ENCODE measurements at regions not wholly inside any gene's neighbourhood (a gene's known extent, or its start where the extent isn't known, plus 50 kb on each side); places are given as distances from the start of the nearest gene placed in this dataset.

DNA sequence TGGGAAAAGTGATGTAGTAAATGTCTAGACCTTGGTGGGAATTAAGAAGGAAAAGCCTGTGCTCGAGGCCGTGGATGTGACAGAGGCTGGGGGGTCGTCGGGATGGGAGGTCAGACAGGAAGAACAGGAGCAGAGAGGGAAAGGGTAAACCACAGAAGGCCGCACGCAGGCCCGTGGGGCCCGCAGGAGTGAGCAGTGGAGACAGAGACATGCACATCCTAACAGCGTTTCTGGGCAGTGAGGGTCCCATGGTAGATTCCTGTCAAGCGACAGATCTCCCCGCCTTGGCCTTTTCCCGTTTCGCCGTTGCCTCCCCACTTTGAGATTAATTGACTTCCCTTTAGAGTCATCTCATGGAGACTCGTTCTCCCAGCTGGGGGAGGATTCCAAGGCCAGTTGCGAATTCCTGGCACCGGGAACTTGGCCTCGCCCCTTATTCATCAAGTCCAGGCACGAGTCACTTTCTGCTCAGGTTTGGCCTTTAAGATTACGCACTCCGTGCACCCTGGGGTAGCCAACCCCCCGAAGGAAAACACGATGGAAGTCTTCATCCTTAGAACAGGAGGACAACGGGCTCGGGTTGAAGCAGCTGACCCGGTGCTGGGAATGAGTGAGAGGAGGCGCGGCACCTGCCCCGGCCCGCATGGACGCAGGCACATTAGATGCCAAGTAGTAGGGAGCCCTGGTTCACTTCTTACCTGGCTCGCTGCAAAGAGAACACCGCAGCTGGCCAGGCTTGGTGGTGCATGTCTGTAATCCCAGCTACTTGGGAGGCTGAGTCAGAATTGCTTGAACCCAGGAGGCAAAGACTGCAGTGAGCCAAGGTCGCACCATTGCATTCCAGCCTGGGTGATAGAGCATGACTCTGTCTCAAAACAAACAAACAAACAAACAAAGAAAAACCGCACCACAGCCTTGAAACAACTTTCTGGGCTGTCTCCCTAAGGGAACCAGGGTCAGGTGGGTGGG, 315.2 kb upstream of the SHH start:
- TF ChIP-seq POLR2AphosphoS5 (IDR thresholded peaks at IDR 0.05) (no peak), POLR2A (IDR thresholded peaks at IDR 0.05) (no peak)
